H9 (cell line): ENCODE measurements at regions not wholly inside any gene's neighbourhood (a gene's known extent, or its start where the extent isn't known, plus 50 kb on each side); places are given as distances from the start of the nearest gene placed in this dataset.

Source experiments
- DNase-seq: peaks from one replicate; pipeline ENCODE4 v3.0.0-alpha.2; 2017
- H2AFZ ChIP-seq: one replicate; pipeline ENCODE4 v1.6.1; 2013; ENCODE audit warnings: mild to moderate bottlenecking, low read length, control low read depth, moderate library complexity
- H2AK5ac ChIP-seq: 2 replicates; pipeline ENCODE4 v1.6.1; 2013; ENCODE audit warnings: low read length, control low read depth, mixed read lengths; ENCODE audit not compliant: insufficient read length
- H2BK120ac ChIP-seq: one replicate; pipeline ENCODE4 v1.6.1; 2013; ENCODE audit warnings: low read depth, mild to moderate bottlenecking, low read length, control low read depth, inconsistent platforms; ENCODE audit not compliant: poor library complexity, severe bottlenecking
- H2BK12ac ChIP-seq: 2 replicates; pipeline ENCODE4 v1.6.1; 2013; ENCODE audit warnings: low read length, control low read depth, mixed read lengths, low read depth; ENCODE audit not compliant: insufficient read length
- H2BK15ac ChIP-seq: 2 replicates; pipeline ENCODE4 v1.6.1; 2013; ENCODE audit warnings: low read depth, low read length, control low read depth
- H2BK20ac ChIP-seq: one replicate; pipeline ENCODE4 v1.6.1; 2013; ENCODE audit warnings: low read depth, mild to moderate bottlenecking, low read length, control low read depth, inconsistent platforms; ENCODE audit not compliant: poor library complexity, severe bottlenecking
- H2BK5ac ChIP-seq: 2 replicates; pipeline ENCODE4 v1.6.1; 2013; ENCODE audit warnings: low read length, control low read depth, mixed read lengths; ENCODE audit not compliant: insufficient read length
- H3K14ac ChIP-seq: 2 replicates; pipeline ENCODE4 v1.6.1; 2013; ENCODE audit warnings: low read length, control low read depth; ENCODE audit not compliant: insufficient read depth
- H3K18ac ChIP-seq: 2 replicates; pipeline ENCODE4 v1.6.1; 2013; ENCODE audit warnings: low read depth, mild to moderate bottlenecking, mixed read lengths, low read length, control low read depth; ENCODE audit not compliant: insufficient read length
- H3K23ac ChIP-seq: 2 replicates; pipeline ENCODE4 v1.6.1; 2013; ENCODE audit warnings: low read length, control low read depth, mixed read lengths, low read depth; ENCODE audit not compliant: insufficient read length
- H3K23me2 ChIP-seq: 2 replicates; pipeline ENCODE4 v1.6.1; 2013; ENCODE audit warnings: low read depth, mild to moderate bottlenecking, mixed read lengths, low read length, control low read depth; ENCODE audit not compliant: insufficient read length, poor library complexity, severe bottlenecking
- H3K27ac ChIP-seq: 2 replicates; pipeline ENCODE4 v1.5.1; 2013; ENCODE audit warnings: low read length, control low read depth, mixed read lengths, low read depth; ENCODE audit not compliant: insufficient read length
- H3K27me3 ChIP-seq: 2 replicates; pipeline ENCODE4 v1.6.1; 2013; ENCODE audit warnings: low read length, control low read depth, inconsistent platforms; ENCODE audit not compliant: insufficient read depth
- H3K4ac ChIP-seq: 2 replicates; pipeline ENCODE4 v1.6.1; 2013; ENCODE audit warnings: low read depth, mild to moderate bottlenecking, control low read depth, inconsistent platforms, low read length, moderate library complexity
- H3K4me1 ChIP-seq: 2 replicates; pipeline ENCODE4 v1.6.1; 2013; ENCODE audit warnings: low read length, control low read depth, inconsistent platforms; ENCODE audit not compliant: insufficient read depth
- H3K4me2 ChIP-seq: 2 replicates; pipeline ENCODE4 v1.6.1; 2013; ENCODE audit warnings: low read length, control low read depth, mixed read lengths; ENCODE audit not compliant: insufficient read length, insufficient read depth
- H3K56ac ChIP-seq: 2 replicates; pipeline ENCODE4 v1.6.1; 2013; ENCODE audit warnings: low read depth, mild to moderate bottlenecking, mixed read lengths, low read length, control low read depth; ENCODE audit not compliant: insufficient read length
- H3K79me1 ChIP-seq: 2 replicates; pipeline ENCODE4 v1.6.1; 2013; ENCODE audit warnings: low read depth, mild to moderate bottlenecking, moderate library complexity, low read length, control low read depth, inconsistent platforms; ENCODE audit not compliant: insufficient read depth, poor library complexity, severe bottlenecking
- H3K79me2 ChIP-seq: 2 replicates; pipeline ENCODE4 v1.6.1; 2013; ENCODE audit warnings: low read length, control low read depth, inconsistent platforms; ENCODE audit not compliant: insufficient read depth
- H3K9ac ChIP-seq: 2 replicates; pipeline ENCODE4 v1.6.1; 2013; ENCODE audit warnings: low read length, control low read depth, mixed read lengths; ENCODE audit not compliant: insufficient read length; ENCODE audit errors: extremely low read depth
- H3K9me3 ChIP-seq: one replicate; pipeline ENCODE4 v1.6.1; 2013; ENCODE audit warnings: low read depth, low read length, inconsistent platforms; ENCODE audit not compliant: control insufficient read depth
- H3T11ph ChIP-seq: one replicate; pipeline ENCODE4 v1.6.1; 2013; ENCODE audit warnings: mild to moderate bottlenecking, low read length, control low read depth, inconsistent platforms
- H4K20me1 ChIP-seq: one replicate; pipeline ENCODE4 v1.6.1; 2013; ENCODE audit not compliant: control insufficient read depth, insufficient read length, insufficient read depth
- H4K5ac ChIP-seq: 2 replicates; pipeline ENCODE4 v1.6.1; 2013; ENCODE audit warnings: low read depth, mild to moderate bottlenecking, mixed read lengths, low read length, control low read depth; ENCODE audit not compliant: insufficient read length
- H4K8ac ChIP-seq: replicated peaks from 2 replicates; pipeline ENCODE4 v1.6.1; 2013; ENCODE audit warnings: low read length, control low read depth, mixed read lengths, low read depth; ENCODE audit not compliant: insufficient read length
- H4K91ac ChIP-seq: 2 replicates; pipeline ENCODE4 v1.6.1; 2013; ENCODE audit warnings: low read depth, mild to moderate bottlenecking, moderate library complexity, mixed read lengths, low read length, control low read depth; ENCODE audit not compliant: insufficient read length
- H3K27ac Mint-ChIP-seq, 3 experiments: 2 replicates in 2 of 3; 3 replicates in 1 of 3; pipeline ENCODE4 v1.8.0; 2020 to 2021; ENCODE audit warnings: mixed read lengths in 3 of 3, mild to moderate bottlenecking in 1 of 3, moderate library complexity in 1 of 3
- H3K27me3 Mint-ChIP-seq: 2 replicates; pipeline ENCODE4 v1.8.0; 2021; ENCODE audit warnings: low read depth, mild to moderate bottlenecking, moderate library complexity, mixed read lengths
- H3K36me3 Mint-ChIP-seq, 3 experiments: 2 replicates in 2 of 3; 3 replicates in 1 of 3; pipeline ENCODE4 v1.8.0; 2020 to 2021; ENCODE audit warnings: low read depth in 3 of 3, mixed read lengths in 3 of 3; ENCODE audit not compliant: insufficient read depth in 1 of 3
- H3K4me1 Mint-ChIP-seq, 2 experiments: 2 replicates each; pipeline ENCODE4 v1.8.0; 2020; ENCODE audit warnings: mixed read lengths in 2 of 2
- H3K4me3 Mint-ChIP-seq, 2 experiments: 2 replicates in 1 of 2; 3 replicates in 1 of 2; pipeline ENCODE4 v1.8.0; 2020 to 2021; ENCODE audit warnings: mild to moderate bottlenecking in 2 of 2, mixed read lengths in 2 of 2, moderate library complexity in 1 of 2
- H3K9me3 Mint-ChIP-seq, 2 experiments: 2 replicates in 1 of 2; 3 replicates in 1 of 2; pipeline ENCODE4 v1.8.0; 2020; ENCODE audit warnings: mild to moderate bottlenecking in 2 of 2, mixed read lengths in 2 of 2, moderate library complexity in 1 of 2
- WGBS: extraction: QIAGEN DNeasy Blood & Tissue Kit; methylation state at CpG from one replicate; pipeline ENCODE4 v1.1.7; 2013; ENCODE audit warnings: missing lambda C conversion rate, low lambda C conversion rate, mixed read lengths; ENCODE audit not compliant: insufficient read length; ENCODE audit errors: extremely low coverage; 5-methylcytosine and 5-hydroxymethylcytosine counted together
- TF ChIP-seq, protein P1 (sequence below): fragments of 200-600 bp; sonication (generic); conservative IDR thresholded peaks from 3 replicates; pipeline ENCODE4 v1.8.0; 2021; ENCODE audit warnings: antibody characterized with exemption, mild to moderate bottlenecking

DNA sequence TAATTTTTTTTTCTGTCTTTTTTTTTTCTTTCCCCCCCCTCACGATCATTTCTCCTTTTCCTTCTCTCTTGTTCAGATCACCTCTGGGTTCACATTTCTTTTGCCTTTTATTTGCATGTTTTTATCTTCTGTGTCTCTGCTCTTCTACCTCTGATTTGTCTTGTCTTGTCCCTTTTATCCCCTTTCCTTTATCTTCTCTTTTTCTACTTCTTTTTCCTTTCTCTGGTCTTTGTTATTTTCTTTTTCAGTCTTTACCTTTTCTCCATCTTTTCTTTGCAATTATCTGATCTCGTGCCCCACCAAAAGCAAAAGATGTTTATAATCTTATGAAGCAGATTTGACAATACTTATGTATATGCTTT is 77.8 kb upstream of the RAP1B start:
- no peak overlapping the region for H2BK5ac ChIP-seq
- no peak overlapping the region for H3K4me2 ChIP-seq
- no peak overlapping the region for H3K18ac ChIP-seq
- Mint-ChIP-seq H3K4me3 (no peak overlapping the region), H3K27me3 (no peaks in the 10 kb centered on the region), H3K36me3 (no peaks in the 10 kb centered on the region), H3K27ac (peak overlapping the region in 1 of 3 experiments; percentile 10; a peak in 1 of 7 replicates), H3K9me3 (no peaks in the 10 kb centered on the region), H3K4me1 (peaks cover 7 to 8% of the 10 kb centered on the region in 2 experiments)
- no peak overlapping the region for H2BK15ac ChIP-seq
- H3K79me2 ChIP-seq, result no peaks in the 10 kb centered on the region
- no peak overlapping the region for H2BK20ac ChIP-seq
- no peak for DNase-seq
- TF ChIP-seq, protein P1, sequence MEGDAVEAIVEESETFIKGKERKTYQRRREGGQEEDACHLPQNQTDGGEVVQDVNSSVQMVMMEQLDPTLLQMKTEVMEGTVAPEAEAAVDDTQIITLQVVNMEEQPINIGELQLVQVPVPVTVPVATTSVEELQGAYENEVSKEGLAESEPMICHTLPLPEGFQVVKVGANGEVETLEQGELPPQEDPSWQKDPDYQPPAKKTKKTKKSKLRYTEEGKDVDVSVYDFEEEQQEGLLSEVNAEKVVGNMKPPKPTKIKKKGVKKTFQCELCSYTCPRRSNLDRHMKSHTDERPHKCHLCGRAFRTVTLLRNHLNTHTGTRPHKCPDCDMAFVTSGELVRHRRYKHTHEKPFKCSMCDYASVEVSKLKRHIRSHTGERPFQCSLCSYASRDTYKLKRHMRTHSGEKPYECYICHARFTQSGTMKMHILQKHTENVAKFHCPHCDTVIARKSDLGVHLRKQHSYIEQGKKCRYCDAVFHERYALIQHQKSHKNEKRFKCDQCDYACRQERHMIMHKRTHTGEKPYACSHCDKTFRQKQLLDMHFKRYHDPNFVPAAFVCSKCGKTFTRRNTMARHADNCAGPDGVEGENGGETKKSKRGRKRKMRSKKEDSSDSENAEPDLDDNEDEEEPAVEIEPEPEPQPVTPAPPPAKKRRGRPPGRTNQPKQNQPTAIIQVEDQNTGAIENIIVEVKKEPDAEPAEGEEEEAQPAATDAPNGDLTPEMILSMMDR, result no peak
- no peak overlapping the region for H3K56ac ChIP-seq
- H2BK12ac ChIP-seq, result no peak overlapping the region
- no peaks in the 10 kb centered on the region for H4K20me1 ChIP-seq
- no peak overlapping the region for H3K9ac ChIP-seq
- H3K4me1 ChIP-seq, result no peaks in the 10 kb centered on the region
- H2AFZ ChIP-seq, result no peak overlapping the region
- WGBS, result no CpG with 5 or more reads among the region's 2 CpGs
- H4K91ac ChIP-seq, result no peak overlapping the region
- H3K27ac ChIP-seq, result no peak overlapping the region
- H3K23ac ChIP-seq, result no peak overlapping the region
- no peaks in the 10 kb centered on the region for H3K79me1 ChIP-seq
- no peaks in the 10 kb centered on the region for H3K23me2 ChIP-seq
- no peak overlapping the region for H4K5ac ChIP-seq
- H3T11ph ChIP-seq, result no peak overlapping the region
- H3K14ac ChIP-seq, result no peak overlapping the region
- no peaks in the 10 kb centered on the region for H3K27me3 ChIP-seq
- H4K8ac ChIP-seq, result no peak overlapping the region
- no peak overlapping the region for H2AK5ac ChIP-seq
- no peak overlapping the region for H3K4ac ChIP-seq
- no peaks in the 10 kb centered on the region for H3K9me3 ChIP-seq
- no peak overlapping the region for H2BK120ac ChIP-seq
